ENCODE measurements at regions not wholly inside any gene's neighbourhood (a gene's known extent, or its start where the extent isn't known, plus 50 kb on each side); places are given as distances from the start of the nearest gene placed in this dataset.

GRCh38 chr10:36247478-36247877, 605.4 kb upstream of the FZD8 start (continued):
- TF ChIP-seq, protein P1, sequence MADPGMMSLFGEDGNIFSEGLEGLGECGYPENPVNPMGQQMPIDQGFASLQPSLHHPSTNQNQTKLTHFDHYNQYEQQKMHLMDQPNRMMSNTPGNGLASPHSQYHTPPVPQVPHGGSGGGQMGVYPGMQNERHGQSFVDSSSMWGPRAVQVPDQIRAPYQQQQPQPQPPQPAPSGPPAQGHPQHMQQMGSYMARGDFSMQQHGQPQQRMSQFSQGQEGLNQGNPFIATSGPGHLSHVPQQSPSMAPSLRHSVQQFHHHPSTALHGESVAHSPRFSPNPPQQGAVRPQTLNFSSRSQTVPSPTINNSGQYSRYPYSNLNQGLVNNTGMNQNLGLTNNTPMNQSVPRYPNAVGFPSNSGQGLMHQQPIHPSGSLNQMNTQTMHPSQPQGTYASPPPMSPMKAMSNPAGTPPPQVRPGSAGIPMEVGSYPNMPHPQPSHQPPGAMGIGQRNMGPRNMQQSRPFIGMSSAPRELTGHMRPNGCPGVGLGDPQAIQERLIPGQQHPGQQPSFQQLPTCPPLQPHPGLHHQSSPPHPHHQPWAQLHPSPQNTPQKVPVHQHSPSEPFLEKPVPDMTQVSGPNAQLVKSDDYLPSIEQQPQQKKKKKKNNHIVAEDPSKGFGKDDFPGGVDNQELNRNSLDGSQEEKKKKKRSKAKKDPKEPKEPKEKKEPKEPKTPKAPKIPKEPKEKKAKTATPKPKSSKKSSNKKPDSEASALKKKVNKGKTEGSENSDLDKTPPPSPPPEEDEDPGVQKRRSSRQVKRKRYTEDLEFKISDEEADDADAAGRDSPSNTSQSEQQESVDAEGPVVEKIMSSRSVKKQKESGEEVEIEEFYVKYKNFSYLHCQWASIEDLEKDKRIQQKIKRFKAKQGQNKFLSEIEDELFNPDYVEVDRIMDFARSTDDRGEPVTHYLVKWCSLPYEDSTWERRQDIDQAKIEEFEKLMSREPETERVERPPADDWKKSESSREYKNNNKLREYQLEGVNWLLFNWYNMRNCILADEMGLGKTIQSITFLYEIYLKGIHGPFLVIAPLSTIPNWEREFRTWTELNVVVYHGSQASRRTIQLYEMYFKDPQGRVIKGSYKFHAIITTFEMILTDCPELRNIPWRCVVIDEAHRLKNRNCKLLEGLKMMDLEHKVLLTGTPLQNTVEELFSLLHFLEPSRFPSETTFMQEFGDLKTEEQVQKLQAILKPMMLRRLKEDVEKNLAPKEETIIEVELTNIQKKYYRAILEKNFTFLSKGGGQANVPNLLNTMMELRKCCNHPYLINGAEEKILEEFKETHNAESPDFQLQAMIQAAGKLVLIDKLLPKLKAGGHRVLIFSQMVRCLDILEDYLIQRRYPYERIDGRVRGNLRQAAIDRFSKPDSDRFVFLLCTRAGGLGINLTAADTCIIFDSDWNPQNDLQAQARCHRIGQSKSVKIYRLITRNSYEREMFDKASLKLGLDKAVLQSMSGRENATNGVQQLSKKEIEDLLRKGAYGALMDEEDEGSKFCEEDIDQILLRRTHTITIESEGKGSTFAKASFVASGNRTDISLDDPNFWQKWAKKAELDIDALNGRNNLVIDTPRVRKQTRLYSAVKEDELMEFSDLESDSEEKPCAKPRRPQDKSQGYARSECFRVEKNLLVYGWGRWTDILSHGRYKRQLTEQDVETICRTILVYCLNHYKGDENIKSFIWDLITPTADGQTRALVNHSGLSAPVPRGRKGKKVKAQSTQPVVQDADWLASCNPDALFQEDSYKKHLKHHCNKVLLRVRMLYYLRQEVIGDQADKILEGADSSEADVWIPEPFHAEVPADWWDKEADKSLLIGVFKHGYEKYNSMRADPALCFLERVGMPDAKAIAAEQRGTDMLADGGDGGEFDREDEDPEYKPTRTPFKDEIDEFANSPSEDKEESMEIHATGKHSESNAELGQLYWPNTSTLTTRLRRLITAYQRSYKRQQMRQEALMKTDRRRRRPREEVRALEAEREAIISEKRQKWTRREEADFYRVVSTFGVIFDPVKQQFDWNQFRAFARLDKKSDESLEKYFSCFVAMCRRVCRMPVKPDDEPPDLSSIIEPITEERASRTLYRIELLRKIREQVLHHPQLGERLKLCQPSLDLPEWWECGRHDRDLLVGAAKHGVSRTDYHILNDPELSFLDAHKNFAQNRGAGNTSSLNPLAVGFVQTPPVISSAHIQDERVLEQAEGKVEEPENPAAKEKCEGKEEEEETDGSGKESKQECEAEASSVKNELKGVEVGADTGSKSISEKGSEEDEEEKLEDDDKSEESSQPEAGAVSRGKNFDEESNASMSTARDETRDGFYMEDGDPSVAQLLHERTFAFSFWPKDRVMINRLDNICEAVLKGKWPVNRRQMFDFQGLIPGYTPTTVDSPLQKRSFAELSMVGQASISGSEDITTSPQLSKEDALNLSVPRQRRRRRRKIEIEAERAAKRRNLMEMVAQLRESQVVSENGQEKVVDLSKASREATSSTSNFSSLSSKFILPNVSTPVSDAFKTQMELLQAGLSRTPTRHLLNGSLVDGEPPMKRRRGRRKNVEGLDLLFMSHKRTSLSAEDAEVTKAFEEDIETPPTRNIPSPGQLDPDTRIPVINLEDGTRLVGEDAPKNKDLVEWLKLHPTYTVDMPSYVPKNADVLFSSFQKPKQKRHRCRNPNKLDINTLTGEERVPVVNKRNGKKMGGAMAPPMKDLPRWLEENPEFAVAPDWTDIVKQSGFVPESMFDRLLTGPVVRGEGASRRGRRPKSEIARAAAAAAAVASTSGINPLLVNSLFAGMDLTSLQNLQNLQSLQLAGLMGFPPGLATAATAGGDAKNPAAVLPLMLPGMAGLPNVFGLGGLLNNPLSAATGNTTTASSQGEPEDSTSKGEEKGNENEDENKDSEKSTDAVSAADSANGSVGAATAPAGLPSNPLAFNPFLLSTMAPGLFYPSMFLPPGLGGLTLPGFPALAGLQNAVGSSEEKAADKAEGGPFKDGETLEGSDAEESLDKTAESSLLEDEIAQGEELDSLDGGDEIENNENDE (IDR thresholded peaks at IDR 0.05; ENCODE audit: insufficient replicate concordance, low read length): no peak
- no peak for TF ChIP-seq KDM4A (IDR thresholded peaks at IDR 0.05; ENCODE audit: low read depth, low read length, severe bottlenecking)
- TF ChIP-seq SIN3A (conservative IDR thresholded peaks at IDR 0.05 in 1 of 2, IDR thresholded peaks at IDR 0.05 in 1 of 2; ENCODE audit: low read depth in 1 of 2, low read length in 2 of 2): no peak
